ENCODE measurements at regions not wholly inside any gene's neighbourhood (a gene's known extent, or its start where the extent isn't known, plus 50 kb on each side); places are given as distances from the start of the nearest gene placed in this dataset.

DNA sequence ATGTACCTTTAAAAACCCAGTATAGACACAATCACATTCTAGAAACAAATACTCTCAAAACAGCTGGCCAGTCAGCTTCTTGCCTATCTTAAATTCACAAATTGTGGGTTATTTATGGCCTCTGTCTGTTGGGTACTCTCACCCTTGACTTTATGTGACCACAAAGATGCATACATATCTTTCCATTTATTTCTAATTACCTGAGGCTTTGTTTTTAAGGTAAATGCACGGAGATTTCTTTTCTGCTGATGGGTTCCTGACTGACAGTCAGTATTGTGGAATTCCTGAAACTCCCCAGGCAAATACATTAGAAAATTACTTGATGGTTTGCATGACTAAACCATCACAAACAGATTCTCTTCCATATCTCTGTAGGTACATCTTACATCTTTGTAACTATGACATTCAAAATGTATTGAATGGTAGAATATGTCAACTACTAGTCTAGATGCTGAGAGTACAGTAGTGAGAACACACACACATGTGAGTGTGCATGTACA, 107.7 kb downstream of the EDEM1 start:
- no peak overlapping the region for H3K4me3 ChIP-seq (ENCODE audit: low read length)
- DNase-seq (ENCODE audit: low read depth): no peak
- TF ChIP-seq, protein P1, sequence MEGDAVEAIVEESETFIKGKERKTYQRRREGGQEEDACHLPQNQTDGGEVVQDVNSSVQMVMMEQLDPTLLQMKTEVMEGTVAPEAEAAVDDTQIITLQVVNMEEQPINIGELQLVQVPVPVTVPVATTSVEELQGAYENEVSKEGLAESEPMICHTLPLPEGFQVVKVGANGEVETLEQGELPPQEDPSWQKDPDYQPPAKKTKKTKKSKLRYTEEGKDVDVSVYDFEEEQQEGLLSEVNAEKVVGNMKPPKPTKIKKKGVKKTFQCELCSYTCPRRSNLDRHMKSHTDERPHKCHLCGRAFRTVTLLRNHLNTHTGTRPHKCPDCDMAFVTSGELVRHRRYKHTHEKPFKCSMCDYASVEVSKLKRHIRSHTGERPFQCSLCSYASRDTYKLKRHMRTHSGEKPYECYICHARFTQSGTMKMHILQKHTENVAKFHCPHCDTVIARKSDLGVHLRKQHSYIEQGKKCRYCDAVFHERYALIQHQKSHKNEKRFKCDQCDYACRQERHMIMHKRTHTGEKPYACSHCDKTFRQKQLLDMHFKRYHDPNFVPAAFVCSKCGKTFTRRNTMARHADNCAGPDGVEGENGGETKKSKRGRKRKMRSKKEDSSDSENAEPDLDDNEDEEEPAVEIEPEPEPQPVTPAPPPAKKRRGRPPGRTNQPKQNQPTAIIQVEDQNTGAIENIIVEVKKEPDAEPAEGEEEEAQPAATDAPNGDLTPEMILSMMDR (conservative IDR thresholded peaks at IDR 0.05; ENCODE audit: low read depth, low read length): no peak

DNA sequence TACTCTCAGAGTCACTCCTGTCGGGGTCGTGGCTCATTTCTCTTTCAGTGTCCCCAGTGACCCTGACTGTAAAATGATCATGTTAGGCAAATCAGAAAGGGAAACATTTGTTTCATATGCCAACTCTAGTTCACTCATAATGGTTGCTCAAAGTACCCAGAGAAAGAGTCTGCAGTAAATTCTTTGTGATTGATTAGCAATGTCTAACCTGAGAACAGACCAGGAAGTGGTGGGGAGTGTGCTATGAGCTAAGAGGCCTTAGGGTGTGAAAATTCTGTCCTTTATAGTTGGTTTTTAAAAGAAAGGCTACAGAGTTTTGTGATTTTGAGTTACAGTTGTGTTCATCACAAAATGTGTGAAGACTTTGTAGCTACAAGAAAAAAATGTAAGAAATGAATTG, 108.9 kb downstream of the EDEM1 start:
- no peak overlapping the region for H3K4me3 ChIP-seq (ENCODE audit: low read length)
- no peak for DNase-seq (ENCODE audit: low read depth)
- TF ChIP-seq, protein P1 (conservative IDR thresholded peaks at IDR 0.05; ENCODE audit: low read depth, low read length): no peak

DNA sequence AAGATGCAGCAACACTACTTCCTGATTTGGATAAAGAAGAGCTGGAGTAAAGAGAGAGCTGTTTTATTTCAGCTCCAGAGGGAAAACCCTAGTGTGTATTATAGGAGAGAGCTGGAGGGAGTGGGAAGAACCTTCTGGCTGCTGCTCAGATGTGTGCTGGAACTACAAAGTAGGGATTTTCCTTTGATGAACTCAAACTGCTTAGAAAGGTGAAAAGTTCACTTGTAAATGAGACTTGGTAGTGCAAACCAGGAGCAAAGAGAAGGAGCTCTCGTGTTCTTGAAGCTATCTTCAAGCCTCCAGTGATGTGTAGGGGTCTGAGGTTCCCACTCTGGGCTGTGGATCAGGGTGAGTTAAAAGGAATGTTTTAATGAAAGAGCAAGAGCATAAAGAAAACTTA, 110.4 kb downstream of the EDEM1 start:
- no peak for DNase-seq (ENCODE audit: low read depth)
- TF ChIP-seq, protein P1 (conservative IDR thresholded peaks at IDR 0.05; ENCODE audit: low read depth, low read length): no peak
- no peak overlapping the region for H3K4me3 ChIP-seq (ENCODE audit: low read length)

DNA sequence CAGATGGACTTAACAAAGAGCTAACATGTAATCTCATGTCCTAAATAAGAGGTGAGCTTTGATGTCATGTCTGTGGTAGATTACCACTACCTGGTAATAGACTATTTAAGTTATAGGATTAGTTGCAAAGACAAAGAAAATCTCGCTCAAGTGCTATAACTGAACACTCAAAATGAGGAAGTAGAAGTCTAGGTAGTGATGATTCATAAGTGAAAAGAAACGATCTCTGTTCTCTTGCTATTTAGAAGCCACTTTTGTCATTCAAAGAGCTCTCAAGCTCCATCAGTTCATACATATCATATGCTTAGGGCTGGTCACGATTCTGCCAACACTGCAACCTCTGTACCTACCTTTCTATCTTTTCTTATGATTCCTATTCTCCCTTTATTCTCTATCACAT, 110.9 kb downstream of the EDEM1 start:
- DNase-seq (ENCODE audit: low read depth): no peak
- H3K4me3 ChIP-seq (ENCODE audit: low read length): no peak overlapping the region
- TF ChIP-seq, protein P1 (conservative IDR thresholded peaks at IDR 0.05; ENCODE audit: low read depth, low read length): no peak

DNA sequence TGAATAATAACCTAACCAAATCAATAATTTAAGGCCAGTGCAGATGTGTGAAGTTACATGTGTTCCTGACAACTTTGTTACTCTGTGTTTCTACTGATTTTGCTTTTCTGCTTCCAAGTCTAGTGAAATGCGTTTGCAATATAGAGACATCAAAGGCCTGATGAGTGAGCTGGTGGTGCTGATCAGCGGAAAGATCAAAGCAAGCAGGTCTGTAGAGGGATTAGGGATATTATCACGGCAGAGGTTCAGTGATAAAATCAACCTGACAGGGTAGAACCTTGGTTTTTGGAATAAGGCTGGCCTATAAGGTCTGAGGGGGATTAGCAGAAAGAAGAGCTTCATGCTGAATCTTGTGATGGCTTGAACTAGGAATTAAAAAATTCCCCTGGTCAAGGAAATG, 111.7 kb downstream of the EDEM1 start:
- DNase-seq (ENCODE audit: low read depth): no peak
- H3K4me3 ChIP-seq (ENCODE audit: low read length): no peak overlapping the region
- TF ChIP-seq, protein P1 (conservative IDR thresholded peaks at IDR 0.05; ENCODE audit: low read depth, low read length): no peak

DNA sequence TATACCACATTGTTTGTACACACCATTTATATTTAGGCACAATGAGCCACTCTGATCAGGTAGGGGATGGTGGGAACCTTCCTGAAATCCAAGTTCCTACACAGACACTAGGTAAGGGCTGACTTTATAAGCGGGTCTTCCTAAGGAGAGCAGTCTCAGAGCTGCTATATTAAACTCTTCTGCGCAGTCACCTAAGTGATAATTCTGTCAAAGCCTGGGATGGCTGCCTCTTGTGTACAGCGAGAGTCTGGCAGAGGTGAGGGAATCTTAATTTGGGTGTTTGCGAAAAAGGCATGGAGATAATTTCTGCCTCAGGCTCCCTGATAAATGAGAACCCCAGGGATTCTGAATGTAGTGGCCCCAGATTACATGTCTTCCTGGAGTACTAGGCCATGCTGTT, 113.1 kb downstream of the EDEM1 start:
- no peak overlapping the region for H3K4me3 ChIP-seq (ENCODE audit: low read length)
- TF ChIP-seq, protein P1 (conservative IDR thresholded peaks at IDR 0.05; ENCODE audit: low read depth, low read length): no peak
- no peak for DNase-seq (ENCODE audit: low read depth)

DNA sequence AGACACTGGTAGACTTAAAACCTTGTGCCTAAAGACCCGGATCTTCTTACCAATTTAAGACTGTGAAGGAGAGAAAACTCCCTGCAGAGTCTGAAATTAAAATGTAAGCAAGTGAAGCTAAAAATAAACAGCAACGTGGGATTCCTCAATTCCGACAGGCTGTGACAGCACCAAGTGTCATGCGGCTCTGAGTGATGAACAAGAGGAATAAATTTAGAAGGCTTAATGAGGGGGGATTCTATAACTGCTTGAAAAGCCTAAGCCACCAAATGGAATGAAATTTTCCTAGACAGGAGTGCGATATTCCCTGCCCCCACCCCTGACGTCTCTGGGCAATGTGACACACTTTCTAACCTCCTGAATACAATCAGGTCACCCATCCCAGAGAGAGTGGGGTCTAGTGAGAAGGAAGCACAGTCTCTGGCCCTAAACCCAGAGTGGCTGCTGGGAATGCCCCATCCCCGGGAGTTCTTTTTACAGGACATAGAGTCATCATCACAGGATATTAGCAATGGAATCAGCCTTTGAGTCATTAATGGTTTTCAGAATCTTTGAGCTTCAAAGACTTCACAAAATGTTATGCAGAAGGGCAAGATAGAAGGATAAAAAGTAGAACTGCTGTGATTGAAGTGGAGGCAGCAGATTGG, 114.3 kb downstream of the EDEM1 start:
- peak; percentile 6 for DNase-seq (ENCODE audit: low read depth)
- TF ChIP-seq, protein P1 (conservative IDR thresholded peaks at IDR 0.05; ENCODE audit: low read depth, low read length): no peak
- no peak overlapping the region for H3K4me3 ChIP-seq (ENCODE audit: low read length)
